H1 (cell line): ENCODE measurements at regions not wholly inside any gene's neighbourhood (a gene's known extent, or its start where the extent isn't known, plus 50 kb on each side); places are given as distances from the start of the nearest gene placed in this dataset.

Source experiments
- CTBP2 ChIP-seq: IDR thresholded peaks from 2 replicates; pipeline ENCODE4 v1.7.0; 2011; ENCODE audit warnings: borderline replicate concordance, mild to moderate bottlenecking, moderate library complexity, mixed read lengths, low read length; ENCODE audit not compliant: insufficient read depth, insufficient read length
- FOSL1 ChIP-seq: IDR thresholded peaks from 2 replicates; pipeline ENCODE4 v1.6.1; 2011; ENCODE audit warnings: mild to moderate bottlenecking, low read depth, low read length, moderate library complexity; ENCODE audit not compliant: insufficient read depth
- HDAC2 ChIP-seq, 2 experiments: fragments of 300-600 bp in 1 of 2; sonication (generic) in 1 of 2; IDR thresholded peaks; 2 replicates each; pipeline ENCODE4 v1.6.1; 2011 to 2012; ENCODE audit warnings: low read depth in 2 of 2, low read length in 2 of 2, mild to moderate bottlenecking in 2 of 2, moderate library complexity in 2 of 2, borderline replicate concordance in 1 of 2, inconsistent platforms in 1 of 2
- MAX ChIP-seq: IDR thresholded peaks from 2 replicates; pipeline ENCODE4 v1.6.1; 2012; ENCODE audit warnings: inconsistent platforms
- NRF1 ChIP-seq: IDR thresholded peaks from 2 replicates; pipeline ENCODE4 v1.6.1; 2011; ENCODE audit warnings: mild to moderate bottlenecking, low read depth, low read length, improper control_type of control experiment
- POLR2A ChIP-seq, 2 experiments: IDR thresholded peaks; 1 replicate in 1 of 2; 2 replicates in 1 of 2; pipeline ENCODE4 v1.6.1; 2011; ENCODE audit warnings: low read depth in 2 of 2, low read length in 2 of 2, mild to moderate bottlenecking in 2 of 2; ENCODE audit errors: control extremely low read depth in 1 of 2
- SP1 ChIP-seq: IDR thresholded peaks from 2 replicates; pipeline ENCODE4 v1.6.1; 2011; ENCODE audit warnings: low read depth, low read length
- SRF ChIP-seq: IDR thresholded peaks from 2 replicates; pipeline ENCODE4 v1.6.1; 2011; ENCODE audit warnings: mild to moderate bottlenecking, low read depth, low read length, moderate library complexity
- TAF7 ChIP-seq: optimal IDR thresholded peaks from 2 replicates; pipeline ENCODE3; 2011; ENCODE audit warnings: low read depth, mild to moderate bottlenecking, inconsistent platforms, low read length, moderate library complexity, borderline replicate concordance
- TBP ChIP-seq: IDR thresholded peaks from 2 replicates; pipeline ENCODE4 v1.6.1; 2011; ENCODE audit warnings: low read depth, low read length, improper control_type of control experiment
- ZNF274 ChIP-seq: IDR thresholded peaks from 2 replicates; pipeline ENCODE4 v1.7.0; 2012; ENCODE audit warnings: low read length, borderline replicate concordance; ENCODE audit errors: extremely low read depth
- TF ChIP-seq, protein P1 (sequence below): fragments of 300-600 bp; sonication (generic); IDR thresholded peaks from 2 replicates; pipeline ENCODE4 v1.7.1; 2012; ENCODE audit warnings: low read length, moderate library complexity, mild to moderate bottlenecking, inconsistent platforms; ENCODE audit not compliant: insufficient replicate concordance

GRCh38 chr21:16580661-16581060 lies 850.9 kb downstream of the USP25 start (continued):
- TF ChIP-seq, protein P1, sequence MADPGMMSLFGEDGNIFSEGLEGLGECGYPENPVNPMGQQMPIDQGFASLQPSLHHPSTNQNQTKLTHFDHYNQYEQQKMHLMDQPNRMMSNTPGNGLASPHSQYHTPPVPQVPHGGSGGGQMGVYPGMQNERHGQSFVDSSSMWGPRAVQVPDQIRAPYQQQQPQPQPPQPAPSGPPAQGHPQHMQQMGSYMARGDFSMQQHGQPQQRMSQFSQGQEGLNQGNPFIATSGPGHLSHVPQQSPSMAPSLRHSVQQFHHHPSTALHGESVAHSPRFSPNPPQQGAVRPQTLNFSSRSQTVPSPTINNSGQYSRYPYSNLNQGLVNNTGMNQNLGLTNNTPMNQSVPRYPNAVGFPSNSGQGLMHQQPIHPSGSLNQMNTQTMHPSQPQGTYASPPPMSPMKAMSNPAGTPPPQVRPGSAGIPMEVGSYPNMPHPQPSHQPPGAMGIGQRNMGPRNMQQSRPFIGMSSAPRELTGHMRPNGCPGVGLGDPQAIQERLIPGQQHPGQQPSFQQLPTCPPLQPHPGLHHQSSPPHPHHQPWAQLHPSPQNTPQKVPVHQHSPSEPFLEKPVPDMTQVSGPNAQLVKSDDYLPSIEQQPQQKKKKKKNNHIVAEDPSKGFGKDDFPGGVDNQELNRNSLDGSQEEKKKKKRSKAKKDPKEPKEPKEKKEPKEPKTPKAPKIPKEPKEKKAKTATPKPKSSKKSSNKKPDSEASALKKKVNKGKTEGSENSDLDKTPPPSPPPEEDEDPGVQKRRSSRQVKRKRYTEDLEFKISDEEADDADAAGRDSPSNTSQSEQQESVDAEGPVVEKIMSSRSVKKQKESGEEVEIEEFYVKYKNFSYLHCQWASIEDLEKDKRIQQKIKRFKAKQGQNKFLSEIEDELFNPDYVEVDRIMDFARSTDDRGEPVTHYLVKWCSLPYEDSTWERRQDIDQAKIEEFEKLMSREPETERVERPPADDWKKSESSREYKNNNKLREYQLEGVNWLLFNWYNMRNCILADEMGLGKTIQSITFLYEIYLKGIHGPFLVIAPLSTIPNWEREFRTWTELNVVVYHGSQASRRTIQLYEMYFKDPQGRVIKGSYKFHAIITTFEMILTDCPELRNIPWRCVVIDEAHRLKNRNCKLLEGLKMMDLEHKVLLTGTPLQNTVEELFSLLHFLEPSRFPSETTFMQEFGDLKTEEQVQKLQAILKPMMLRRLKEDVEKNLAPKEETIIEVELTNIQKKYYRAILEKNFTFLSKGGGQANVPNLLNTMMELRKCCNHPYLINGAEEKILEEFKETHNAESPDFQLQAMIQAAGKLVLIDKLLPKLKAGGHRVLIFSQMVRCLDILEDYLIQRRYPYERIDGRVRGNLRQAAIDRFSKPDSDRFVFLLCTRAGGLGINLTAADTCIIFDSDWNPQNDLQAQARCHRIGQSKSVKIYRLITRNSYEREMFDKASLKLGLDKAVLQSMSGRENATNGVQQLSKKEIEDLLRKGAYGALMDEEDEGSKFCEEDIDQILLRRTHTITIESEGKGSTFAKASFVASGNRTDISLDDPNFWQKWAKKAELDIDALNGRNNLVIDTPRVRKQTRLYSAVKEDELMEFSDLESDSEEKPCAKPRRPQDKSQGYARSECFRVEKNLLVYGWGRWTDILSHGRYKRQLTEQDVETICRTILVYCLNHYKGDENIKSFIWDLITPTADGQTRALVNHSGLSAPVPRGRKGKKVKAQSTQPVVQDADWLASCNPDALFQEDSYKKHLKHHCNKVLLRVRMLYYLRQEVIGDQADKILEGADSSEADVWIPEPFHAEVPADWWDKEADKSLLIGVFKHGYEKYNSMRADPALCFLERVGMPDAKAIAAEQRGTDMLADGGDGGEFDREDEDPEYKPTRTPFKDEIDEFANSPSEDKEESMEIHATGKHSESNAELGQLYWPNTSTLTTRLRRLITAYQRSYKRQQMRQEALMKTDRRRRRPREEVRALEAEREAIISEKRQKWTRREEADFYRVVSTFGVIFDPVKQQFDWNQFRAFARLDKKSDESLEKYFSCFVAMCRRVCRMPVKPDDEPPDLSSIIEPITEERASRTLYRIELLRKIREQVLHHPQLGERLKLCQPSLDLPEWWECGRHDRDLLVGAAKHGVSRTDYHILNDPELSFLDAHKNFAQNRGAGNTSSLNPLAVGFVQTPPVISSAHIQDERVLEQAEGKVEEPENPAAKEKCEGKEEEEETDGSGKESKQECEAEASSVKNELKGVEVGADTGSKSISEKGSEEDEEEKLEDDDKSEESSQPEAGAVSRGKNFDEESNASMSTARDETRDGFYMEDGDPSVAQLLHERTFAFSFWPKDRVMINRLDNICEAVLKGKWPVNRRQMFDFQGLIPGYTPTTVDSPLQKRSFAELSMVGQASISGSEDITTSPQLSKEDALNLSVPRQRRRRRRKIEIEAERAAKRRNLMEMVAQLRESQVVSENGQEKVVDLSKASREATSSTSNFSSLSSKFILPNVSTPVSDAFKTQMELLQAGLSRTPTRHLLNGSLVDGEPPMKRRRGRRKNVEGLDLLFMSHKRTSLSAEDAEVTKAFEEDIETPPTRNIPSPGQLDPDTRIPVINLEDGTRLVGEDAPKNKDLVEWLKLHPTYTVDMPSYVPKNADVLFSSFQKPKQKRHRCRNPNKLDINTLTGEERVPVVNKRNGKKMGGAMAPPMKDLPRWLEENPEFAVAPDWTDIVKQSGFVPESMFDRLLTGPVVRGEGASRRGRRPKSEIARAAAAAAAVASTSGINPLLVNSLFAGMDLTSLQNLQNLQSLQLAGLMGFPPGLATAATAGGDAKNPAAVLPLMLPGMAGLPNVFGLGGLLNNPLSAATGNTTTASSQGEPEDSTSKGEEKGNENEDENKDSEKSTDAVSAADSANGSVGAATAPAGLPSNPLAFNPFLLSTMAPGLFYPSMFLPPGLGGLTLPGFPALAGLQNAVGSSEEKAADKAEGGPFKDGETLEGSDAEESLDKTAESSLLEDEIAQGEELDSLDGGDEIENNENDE: no peak
- TF ChIP-seq SP1: no peak
- no peak for TF ChIP-seq NRF1
- TF ChIP-seq TBP: no peak
- no peak for TF ChIP-seq ZNF274
- no peak for TF ChIP-seq MAX
- no peak for TF ChIP-seq FOSL1
- TF ChIP-seq SRF: no peak
- TF ChIP-seq TAF7: no peak
- no peak for TF ChIP-seq HDAC2 (IDR thresholded peaks at IDR 0.05; ENCODE audit: borderline replicate concordance in 1 of 2, low read depth in 2 of 2, low read length in 2 of 2)
- TF ChIP-seq CTBP2: no peak
- no peak for TF ChIP-seq POLR2A (IDR thresholded peaks at IDR 0.05; ENCODE audit: control extremely low read depth in 1 of 2, low read depth in 2 of 2, low read length in 2 of 2)
